ENCODE measurements at regions not wholly inside any gene's neighbourhood (a gene's known extent, or its start where the extent isn't known, plus 50 kb on each side); places are given as distances from the start of the nearest gene placed in this dataset.
A peak's percentile ranks its signal among the peaks of the same experiment; 100 is the strongest.

DNA sequence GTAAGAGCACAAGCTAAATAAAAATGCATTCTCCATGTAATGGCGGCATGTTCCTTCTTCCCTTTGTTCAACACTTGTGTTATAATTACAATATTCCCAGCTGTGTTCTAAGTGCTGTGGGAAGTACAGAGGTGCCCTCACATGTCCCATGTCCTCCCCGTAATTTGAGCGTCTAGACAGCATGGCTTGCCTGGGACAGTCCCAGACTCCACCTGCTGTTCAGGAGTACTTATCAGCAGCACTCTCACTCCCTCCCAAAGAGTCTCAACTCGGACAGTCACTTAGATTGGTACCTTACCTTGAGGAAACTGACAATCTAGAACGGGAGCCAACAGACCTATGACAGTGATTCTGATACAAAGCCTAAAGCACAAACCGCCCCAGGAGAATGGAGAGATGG is 370.5 kb downstream of the EIPR1 start:
- Histone ChIP-seq H3K9me3 (ENCODE audit: control insufficient read depth in 1 of 2, insufficient read depth in 1 of 2, low read depth in 1 of 2, low read length in 2 of 2) (no peaks in the 10 kb centered on the region), H3K27ac (ENCODE audit: low read depth, low read length) (no peak overlapping the region), H2AFZ (ENCODE audit: low read depth, low read length, poor library complexity, severe bottlenecking) (no peak overlapping the region), H3K9me2 (ENCODE audit: insufficient read depth) (no peaks in the 10 kb centered on the region), H3K4me1 (ENCODE audit: control insufficient read depth in 1 of 2, insufficient read depth in 2 of 2, low read length in 2 of 2) (no peaks in the 10 kb centered on the region), H3K4me3 (replicated peaks in 1 of 2; ENCODE audit: low read depth in 1 of 2, low read length in 2 of 2) (no peak overlapping the region), H3K27me3 (ENCODE audit: insufficient read depth, low read length) (peaks cover 50% of the 10 kb centered on the region), H3K36me3 (ENCODE audit: control insufficient read depth in 1 of 2, insufficient read depth in 2 of 2, low read length in 2 of 2) (no peaks in the 10 kb centered on the region), H4K20me1 (ENCODE audit: insufficient read depth) (no peaks in the 10 kb centered on the region), H3K9ac (ENCODE audit: low read length) (no peak overlapping the region), H3K4me2 (ENCODE audit: low read length) (no peak overlapping the region), H3K79me2 (ENCODE audit: insufficient read depth, low read length) (no peaks in the 10 kb centered on the region)
- ATAC-seq (peak; percentile 52; the same call in 1 of the 2 replicates), DNase-seq (ENCODE audit: low read depth, low spot score) (no peak)
- BruUV-seq (replicated peaks), result no TSS peak
- ChIA-PET CTCF (no interaction called here), RAD21 (ENCODE audit: low non-redundant PET in 1 of 2, low total read pairs in 2 of 2, uncharacterized antibody in 2 of 2, unreplicated experiment in 2 of 2) (no interaction called here), POLR2A (no interaction called here)
- TF ChIP-seq ZFX (IDR thresholded peaks at IDR 0.05) (no peak), RAD21 (IDR thresholded peaks at IDR 0.05; ENCODE audit: low read depth) (no peak), SIN3A (IDR thresholded peaks at IDR 0.05; ENCODE audit: low read depth) (no peak), EGR1 (IDR thresholded peaks at IDR 0.05; ENCODE audit: low read depth) (no peak), MAX (IDR thresholded peaks at IDR 0.05) (no peak), REST (IDR thresholded peaks at IDR 0.05; ENCODE audit: low read depth) (no peak), POLR2A (IDR thresholded peaks at IDR 0.05; ENCODE audit: borderline replicate concordance, extremely low read depth, insufficient read depth, insufficient read length) (no peak), SP1 (IDR thresholded peaks at IDR 0.05; ENCODE audit: low read depth) (no peak), YY1 (IDR thresholded peaks at IDR 0.05; ENCODE audit: extremely low read depth, insufficient replicate concordance, low read depth, low read length) (no peak), CEBPB (IDR thresholded peaks at IDR 0.05; ENCODE audit: low read depth) (no peak), SRF (IDR thresholded peaks at IDR 0.05; ENCODE audit: low read depth) (no peak), ELF1 (IDR thresholded peaks at IDR 0.05; ENCODE audit: borderline replicate concordance, low read depth) (no peak), EZH2phosphoT487 (IDR thresholded peaks at IDR 0.05; ENCODE audit: borderline replicate concordance) (no peak)
- TF ChIP-seq, protein P1, sequence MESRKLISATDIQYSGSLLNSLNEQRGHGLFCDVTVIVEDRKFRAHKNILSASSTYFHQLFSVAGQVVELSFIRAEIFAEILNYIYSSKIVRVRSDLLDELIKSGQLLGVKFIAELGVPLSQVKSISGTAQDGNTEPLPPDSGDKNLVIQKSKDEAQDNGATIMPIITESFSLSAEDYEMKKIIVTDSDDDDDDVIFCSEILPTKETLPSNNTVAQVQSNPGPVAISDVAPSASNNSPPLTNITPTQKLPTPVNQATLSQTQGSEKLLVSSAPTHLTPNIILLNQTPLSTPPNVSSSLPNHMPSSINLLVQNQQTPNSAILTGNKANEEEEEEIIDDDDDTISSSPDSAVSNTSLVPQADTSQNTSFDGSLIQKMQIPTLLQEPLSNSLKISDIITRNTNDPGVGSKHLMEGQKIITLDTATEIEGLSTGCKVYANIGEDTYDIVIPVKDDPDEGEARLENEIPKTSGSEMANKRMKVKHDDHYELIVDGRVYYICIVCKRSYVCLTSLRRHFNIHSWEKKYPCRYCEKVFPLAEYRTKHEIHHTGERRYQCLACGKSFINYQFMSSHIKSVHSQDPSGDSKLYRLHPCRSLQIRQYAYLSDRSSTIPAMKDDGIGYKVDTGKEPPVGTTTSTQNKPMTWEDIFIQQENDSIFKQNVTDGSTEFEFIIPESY (IDR thresholded peaks at IDR 0.05; ENCODE audit: extremely low read depth, insufficient replicate concordance, low read length), result no peak
- intact Hi-C loops (cut with micrococcal nuclease), result no loop called here

All from HCT116 (cell line).